Vagina (tissue), 2 donors: ENCODE measurements at regions not wholly inside any gene's neighbourhood (a gene's known extent, or its start where the extent isn't known, plus 50 kb on each side); places are given as distances from the start of the nearest gene placed in this dataset.

Experiments
- CTCF ChIP-seq, 3 experiments: fragments of 450-650 bp in 2 of 3; fragments of 200-600 bp in 1 of 3; sonication (generic) in 1 of 3; IDR thresholded peaks; one replicate each; pipeline ENCODE4 v1.5.1; 2017 to 2019; ENCODE audit warnings: antibody characterized with exemption in 3 of 3, mild to moderate bottlenecking in 2 of 3, moderate library complexity in 2 of 3
- POLR2A ChIP-seq, 2 donors: fragments of 450-650 bp; IDR thresholded peaks; one replicate each; pipeline ENCODE4 v1.6.1; 2017; ENCODE audit warnings: antibody characterized with exemption in 2 of 2, mild to moderate bottlenecking in 2 of 2, moderate library complexity in 2 of 2
- POLR2AphosphoS5 ChIP-seq, 2 donors: sonication (generic); formaldehyde crosslinking; IDR thresholded peaks; one replicate each; pipeline ENCODE4 v1.9.0; 2017; ENCODE audit warnings: antibody characterized with exemption in 2 of 2, mild to moderate bottlenecking in 2 of 2, low read depth in 1 of 2; ENCODE audit not compliant: insufficient read depth in 1 of 2

GRCh38 chr3:146313031-146313745 is 62.3 kb upstream of the PLSCR4 start:
- TF ChIP-seq CTCF (IDR thresholded peaks at IDR 0.05) (no peak), POLR2AphosphoS5 (IDR thresholded peaks at IDR 0.05; ENCODE audit: insufficient read depth in 1 of 2, low read depth in 1 of 2) (no peak), POLR2A (IDR thresholded peaks at IDR 0.05) (no peak)
